ENCODE measurements at regions not wholly inside any gene's neighbourhood (a gene's known extent, or its start where the extent isn't known, plus 50 kb on each side); places are given as distances from the start of the nearest gene placed in this dataset.

GRCh38 chr5:67427850-67428298 lies 231.3 kb upstream of the CD180 start:
- Histone ChIP-seq H3K9me3 (no peaks in the 10 kb centered on the region), H3K4me3 (no peak overlapping the region), H3K27me3 (no peaks in the 10 kb centered on the region), H3K27ac (no peak overlapping the region), H3K36me3 (no peaks in the 10 kb centered on the region), H3K4me1 (no peaks in the 10 kb centered on the region)
- no peak for DNase-seq (ENCODE audit: low spot score)
- TF ChIP-seq CTCF (IDR thresholded peaks at IDR 0.05) = no peak

GRCh38 chr5:67426961-67427849 lies 230.6 kb upstream of the CD180 start:
- Histone ChIP-seq H3K36me3 (no peaks in the 10 kb centered on the region), H3K4me3 (no peak overlapping the region), H3K27me3 (no peaks in the 10 kb centered on the region), H3K4me1 (no peaks in the 10 kb centered on the region), H3K27ac (no peak overlapping the region), H3K9me3 (no peaks in the 10 kb centered on the region)
- DNase-seq (ENCODE audit: low spot score) = no peak
- TF ChIP-seq CTCF (IDR thresholded peaks at IDR 0.05) = no peak

DNA sequence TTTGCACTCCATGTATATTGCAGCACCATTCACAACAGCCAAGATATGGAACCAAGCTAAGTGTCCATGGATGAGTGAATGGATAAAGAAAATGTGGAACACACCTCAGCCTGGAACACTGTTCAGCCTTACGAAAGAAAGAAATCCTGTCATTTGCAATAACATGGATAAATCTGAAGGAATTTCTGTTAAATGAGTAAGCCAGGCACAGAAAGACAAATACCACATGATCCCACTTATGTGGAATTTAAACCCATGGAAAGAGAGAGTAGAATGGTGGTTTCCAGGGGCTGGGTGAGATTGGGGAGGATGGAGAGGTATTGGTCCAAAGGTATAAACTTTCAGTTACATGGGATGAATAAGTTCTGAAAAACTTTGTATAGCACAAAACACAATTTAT lies 228.9 kb upstream of the CD180 start:
- Histone ChIP-seq H3K36me3 (no peaks in the 10 kb centered on the region), H3K27ac (no peak overlapping the region), H3K9me3 (no peaks in the 10 kb centered on the region), H3K4me1 (no peaks in the 10 kb centered on the region), H3K27me3 (no peaks in the 10 kb centered on the region), H3K4me3 (no peak overlapping the region)
- no peak for TF ChIP-seq CTCF (IDR thresholded peaks at IDR 0.05)
- no peak for DNase-seq (ENCODE audit: low spot score)

DNA sequence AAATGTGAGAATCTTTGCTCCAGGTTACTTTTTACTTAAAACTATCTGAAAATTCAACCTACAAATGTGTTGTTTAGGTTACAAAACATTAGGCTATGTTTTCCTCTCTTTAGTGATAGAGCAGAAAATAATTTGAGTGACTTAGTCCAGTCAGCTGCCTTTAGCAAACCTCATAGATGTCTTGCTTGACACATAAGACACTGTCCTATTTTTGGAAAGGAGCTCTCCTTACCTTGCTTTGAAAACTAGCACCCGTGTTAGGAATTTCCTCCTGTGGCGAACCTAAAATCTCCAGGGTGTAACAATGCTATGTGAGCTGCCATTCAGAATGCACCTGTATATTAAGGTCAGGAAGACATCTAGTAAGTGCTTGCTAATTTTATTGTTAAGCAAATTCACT lies 221.2 kb upstream of the CD180 start:
- H3K36me3 ChIP-seq = no peaks in the 10 kb centered on the region
- no peaks in the 10 kb centered on the region for H3K4me1 ChIP-seq
- DNase-seq (ENCODE audit: low spot score) = no peak
- H3K27ac ChIP-seq = no peak overlapping the region
- TF ChIP-seq CTCF (IDR thresholded peaks at IDR 0.05) = no peak
- H3K27me3 ChIP-seq = no peaks in the 10 kb centered on the region
- no peak overlapping the region for H3K4me3 ChIP-seq
- no peaks in the 10 kb centered on the region for H3K9me3 ChIP-seq

DNA sequence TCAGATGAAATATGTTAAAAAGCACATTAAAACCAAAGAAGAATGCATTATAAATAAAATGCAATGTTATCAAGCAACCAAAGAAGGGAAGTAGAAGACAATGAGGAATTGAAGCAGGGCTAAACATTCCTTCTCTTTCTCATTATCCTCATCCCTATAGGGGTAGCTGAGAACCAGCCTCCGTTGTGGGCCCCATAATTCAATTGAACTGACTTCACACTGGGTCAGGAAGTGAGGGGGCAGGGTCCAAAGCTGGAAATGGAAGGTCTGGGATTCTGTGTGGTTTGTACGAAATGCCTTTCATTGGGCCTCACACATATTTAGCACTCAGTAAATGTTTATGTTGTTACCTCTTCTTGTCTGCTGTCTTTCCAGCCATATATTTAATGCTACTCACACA lies 220.4 kb upstream of the CD180 start:
- TF ChIP-seq CTCF (IDR thresholded peaks at IDR 0.05) = no peak
- Histone ChIP-seq H3K4me3 (no peak overlapping the region), H3K27ac (no peak overlapping the region), H3K9me3 (no peaks in the 10 kb centered on the region), H3K36me3 (no peaks in the 10 kb centered on the region), H3K27me3 (no peaks in the 10 kb centered on the region), H3K4me1 (no peaks in the 10 kb centered on the region)
- no peak for DNase-seq (ENCODE audit: low spot score)

Measured in right atrium auricular region (tissue), 2 donors.